ENCODE measurements at regions not wholly inside any gene's neighbourhood (a gene's known extent, or its start where the extent isn't known, plus 50 kb on each side); places are given as distances from the start of the nearest gene placed in this dataset.

GRCh38 chr2:15720561-15721307 is 129.1 kb downstream of the DDX1 start:
- no peak for TF ChIP-seq CTCF (IDR thresholded peaks at IDR 0.05)
- TF ChIP-seq POLR2A (IDR thresholded peaks at IDR 0.05) = no peak

Data from right lobe of liver (tissue), 4 donors.